ENCODE measurements at regions not wholly inside any gene's neighbourhood (a gene's known extent, or its start where the extent isn't known, plus 50 kb on each side); places are given as distances from the start of the nearest gene placed in this dataset.

- no peak for DNase-seq (ENCODE audit: low read depth in 1 of 2, low spot score in 2 of 2)
- Histone ChIP-seq H2BK15ac (ENCODE audit: low read length) (no peak overlapping the region), H3K27ac (ENCODE audit: low read depth, low read length) (no peak overlapping the region; the same call in 1 of the 2 replicates), H3K14ac (ENCODE audit: insufficient read length) (no peak overlapping the region), H2BK120ac (replicated peaks; ENCODE audit: low read depth, low read length) (no peak overlapping the region), H4K8ac (ENCODE audit: extremely low read depth, insufficient read depth, low read length) (no peak overlapping the region), H3K79me2 (ENCODE audit: control insufficient read depth in 1 of 2, insufficient read depth in 2 of 2, low read length in 2 of 2) (no peaks in the 10 kb centered on the region), H4K5ac (ENCODE audit: insufficient read length, low read depth, low read length) (no peak overlapping the region), H3K27me3 (replicated peaks in 1 of 4; ENCODE audit: control insufficient read depth in 3 of 4, extremely low read depth in 1 of 4, insufficient read depth in 3 of 4, low read length in 3 of 4) (no peaks in the 10 kb centered on the region), H2BK20ac (ENCODE audit: low read length) (no peak overlapping the region), H3K23ac (ENCODE audit: insufficient read length) (no peak overlapping the region), H3K56ac (replicated peaks; ENCODE audit: insufficient read length, low read depth, low read length) (no peak overlapping the region), H2BK12ac (ENCODE audit: low read depth, low read length) (no peak overlapping the region), H3K9ac (replicated peaks in 1 of 4; ENCODE audit: extremely low read depth in 1 of 4, low read depth in 3 of 4, low read length in 3 of 4) (no peak overlapping the region), H3K4me3 (ENCODE audit: extremely low read depth in 1 of 4, insufficient read depth in 2 of 4, low read depth in 3 of 4, low read length in 4 of 4) (no peak overlapping the region), H3K36me3 (ENCODE audit: control insufficient read depth in 2 of 4, insufficient read depth in 4 of 4, low read length in 3 of 4) (no peaks in the 10 kb centered on the region), H4K20me1 (replicated peaks in 1 of 2; ENCODE audit: control insufficient read depth in 1 of 2, insufficient read depth in 2 of 2, low read length in 2 of 2) (no peaks in the 10 kb centered on the region), H2AK5ac (ENCODE audit: low read depth, low read length) (no peak overlapping the region), H3K23me2 (ENCODE audit: low read depth, low read length) (no peaks in the 10 kb centered on the region), H4K91ac (replicated peaks; ENCODE audit: insufficient read length, low read length) (no peak overlapping the region), H3K18ac (ENCODE audit: extremely low read depth, low read length) (no peak overlapping the region), H3K4ac (replicated peaks; ENCODE audit: insufficient read length, low read depth, low read length) (no peak overlapping the region), H3K9me3 (ENCODE audit: insufficient read depth in 2 of 2, low read depth in 1 of 2, low read length in 1 of 2) (no peaks in the 10 kb centered on the region), H3K79me1 (ENCODE audit: low read depth, low read length) (no peaks in the 10 kb centered on the region), H3K4me1 (replicated peaks in 1 of 4; ENCODE audit: control insufficient read depth in 3 of 4, insufficient read depth in 4 of 4, low read length in 3 of 4) (peaks cover 0 to 4% (median 2%) of the 10 kb centered on the region in 4 experiments; a peak in 2 of 7 replicates), H2BK5ac (ENCODE audit: low read depth, low read length) (no peak overlapping the region), H2AFZ (ENCODE audit: low read length) (peak overlapping the region; percentile 93), H3K4me2 (ENCODE audit: insufficient read depth in 1 of 2, low read depth in 2 of 2, low read length in 2 of 2) (no peak overlapping the region)
- ChIA-PET POLR2A (ENCODE audit: partially characterized antibody) (no interaction called here), CTCF (ENCODE audit: partially characterized antibody) (no interaction called here)
- 73% methylated on average over 1 of the region's 1 CpG; no CpG with 5 or more reads in 1 of the 2 experiments for WGBS, 2 experiments (ENCODE audit: extremely low coverage in 1 of 2, insufficient coverage in 1 of 2, insufficient read length in 1 of 2, insufficient replicate concordance in 2 of 2, low coverage in 1 of 2, low lambda C conversion rate in 2 of 2, missing lambda C conversion rate in 1 of 2)
- TF ChIP-seq BRCA1 (IDR thresholded peaks at IDR 0.05; ENCODE audit: low read depth, low read length): no peak
- no peak for TF ChIP-seq ZNF274 (IDR thresholded peaks at IDR 0.05; ENCODE audit: borderline replicate concordance, extremely low read depth, low read length)
- no peak for TF ChIP-seq CREB1 (IDR thresholded peaks at IDR 0.05)
- TF ChIP-seq CEBPB (IDR thresholded peaks at IDR 0.05; ENCODE audit: low read depth, low read length): no peak
- no peak for TF ChIP-seq TAF1 (IDR thresholded peaks at IDR 0.05; ENCODE audit: low read depth, low read length)
- FAIRE-seq: no peak
Observed at GRCh38 chr7:52691257-52691656, 344.2 kb upstream of the POM121L12 start.

All from H1 (cell line).